Mucosa of descending colon (tissue), 3 donors: ENCODE measurements at regions not wholly inside any gene's neighbourhood (a gene's known extent, or its start where the extent isn't known, plus 50 kb on each side); places are given as distances from the start of the nearest gene placed in this dataset.
A peak's percentile ranks its signal among the peaks of the same experiment; 100 is the strongest.

ENCODE experiments used
- ATAC-seq: fragments of 200-7000 bp; cut with Tn5 transposase; one replicate; pipeline ENCODE4 v1.9.1; 2020; ENCODE audit warnings: mild to moderate bottlenecking, moderate library complexity
- DNase-seq, 3 donors: peaks; one replicate each; pipeline ENCODE4 v3.0.0-alpha.2; 2020
- H3K36me3 ChIP-seq: fragments of 200-600 bp; one replicate; pipeline ENCODE4 v1.8.0; 2021; ENCODE audit warnings: low read depth, mild to moderate bottlenecking
- H3K4me1 ChIP-seq: fragments of 200-600 bp; one replicate; pipeline ENCODE4 v1.8.0; 2021; ENCODE audit warnings: low read depth, mild to moderate bottlenecking
- H3K4me3 ChIP-seq: fragments of 200-600 bp; one replicate; pipeline ENCODE4 v1.8.0; 2021; ENCODE audit warnings: mild to moderate bottlenecking
- H3K9me3 ChIP-seq: fragments of 200-600 bp; one replicate; pipeline ENCODE4 v1.8.0; 2021; ENCODE audit warnings: mild to moderate bottlenecking
- CTCF ChIP-seq: fragments of 200-600 bp; IDR thresholded peaks from one replicate; pipeline ENCODE4 v1.8.0; 2022; ENCODE audit warnings: antibody characterized with exemption, mild to moderate bottlenecking
- intact Hi-C, 2 donors: fragments of 100-400 bp; cut with DNase I in 1 of 2; cut with micrococcal nuclease in 1 of 2; formaldehyde crosslinking; loops; one replicate each; pipeline versions ENCODE4 v1.11.0 to v1.11.1; 2022; cut with DNase I, micrococcal nuclease
- donor health status: DM: no; HTN: no; CAD: no; lungs with moderate emphysema.
- donor health status: DM: no; HTN: no; CAD: no.
- donor health status: DM: no; HTN: yes; CAD: no.

- intact Hi-C loops, result no loop called here
- ATAC-seq (peak; percentile 4), DNase-seq (no peak)
- Histone ChIP-seq H3K9me3 (no peaks in the 10 kb centered on the region), H3K4me3 (peak overlapping the region; percentile 12), H3K4me1 (no peaks in the 10 kb centered on the region), H3K36me3 (no peaks in the 10 kb centered on the region)
- TF ChIP-seq CTCF, result no peak
Measured at GRCh38 chr12:25052914-25053211, 104.0 kb upstream of the BCAT1 start.

- ATAC-seq (peak; percentile 89), DNase-seq (peak in 1 of 3 donors; percentile 33)
- Histone ChIP-seq H3K4me1 (no peaks in the 10 kb centered on the region), H3K36me3 (no peaks in the 10 kb centered on the region), H3K9me3 (peaks cover under 1% of the 10 kb centered on the region), H3K4me3 (peak overlapping the region; percentile 12)
- intact Hi-C loops, result no loop called here
- TF ChIP-seq CTCF, result no peak
Measured at GRCh38 chr12:25052196-25052913, 103.5 kb upstream of the BCAT1 start.

- Histone ChIP-seq H3K9me3 (peaks cover 7% of the 10 kb centered on the region), H3K4me1 (no peaks in the 10 kb centered on the region), H3K36me3 (no peaks in the 10 kb centered on the region), H3K4me3 (no peak overlapping the region)
- TF ChIP-seq CTCF, result no peak
- intact Hi-C loops, result no loop called here
- DNase-seq (peak in 2 of 3 donors; percentile 32 to 57), ATAC-seq (peak; percentile 57)
Measured at GRCh38 chr12:25051656-25052195, 102.8 kb upstream of the BCAT1 start.

- Histone ChIP-seq H3K4me3 (no peak overlapping the region), H3K4me1 (no peaks in the 10 kb centered on the region), H3K36me3 (no peaks in the 10 kb centered on the region), H3K9me3 (peaks cover 10% of the 10 kb centered on the region)
- intact Hi-C loops, result no loop called here
- DNase-seq, result no peak
- no peak for ATAC-seq
- TF ChIP-seq CTCF, result no peak
Measured at GRCh38 chr12:25051171-25051570, 102.3 kb upstream of the BCAT1 start.

- no peak overlapping the region for H3K4me3 ChIP-seq
- H3K9me3 ChIP-seq, result peaks cover 14% of the 10 kb centered on the region
- no peak for ATAC-seq
- no peak for DNase-seq
- intact Hi-C loops, result no loop called here
- H3K36me3 ChIP-seq, result no peaks in the 10 kb centered on the region
- no peaks in the 10 kb centered on the region for H3K4me1 ChIP-seq
- TF ChIP-seq CTCF, result no peak
Measured at GRCh38 chr12:25045869-25046268, 97.0 kb upstream of the BCAT1 start.
